ENCODE measurements at regions not wholly inside any gene's neighbourhood (a gene's known extent, or its start where the extent isn't known, plus 50 kb on each side); places are given as distances from the start of the nearest gene placed in this dataset.

DNA sequence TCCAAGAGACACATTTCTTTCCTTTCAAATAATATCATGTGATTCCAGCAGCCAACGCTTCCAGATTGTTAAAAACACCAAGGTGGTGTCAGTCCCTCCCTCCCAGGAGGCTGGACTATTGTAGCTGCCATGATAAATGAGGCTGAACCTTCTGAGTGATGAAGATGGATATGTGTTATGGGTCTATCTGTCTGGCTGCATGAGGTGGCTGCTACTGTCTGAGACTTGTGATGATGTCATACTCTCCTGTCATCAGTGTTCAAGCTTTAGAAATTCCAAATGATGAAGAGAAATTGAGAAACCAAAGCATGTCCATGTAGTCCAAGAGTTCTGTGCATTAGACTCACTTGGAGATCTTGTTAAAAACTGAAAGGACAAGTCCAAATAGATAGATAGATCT, 683.0 kb downstream of the NTRK3 start:
- Histone ChIP-seq H2AFZ (ENCODE audit: low read depth, low read length) (no peak overlapping the region), H3K27ac (ENCODE audit: low read length) (no peak overlapping the region), H3K4me2 (ENCODE audit: low read length) (no peak overlapping the region), H3F3A (ENCODE audit: insufficient read depth, low read length, poor library complexity, severe bottlenecking) (no peaks in the 10 kb centered on the region), H3K4me3 (ENCODE audit: low read length) (no peak overlapping the region), H4K20me1 (ENCODE audit: insufficient read depth) (no peaks in the 10 kb centered on the region), H3K36me3 (ENCODE audit: insufficient read depth, low read length) (no peaks in the 10 kb centered on the region), H3K9ac (ENCODE audit: low read length) (no peak overlapping the region), H3K79me2 (replicated peaks; ENCODE audit: insufficient read depth, low read length) (no peaks in the 10 kb centered on the region), H3K9me3 (ENCODE audit: low read length) (no peaks in the 10 kb centered on the region), H3K9me2 (ENCODE audit: insufficient read depth, low read length) (no peaks in the 10 kb centered on the region), H3K27me3 (ENCODE audit: insufficient read depth, low read depth, low read length) (no peaks in the 10 kb centered on the region)
- TF ChIP-seq EP300 (conservative IDR thresholded peaks at IDR 0.05; ENCODE audit: poor library complexity, severe bottlenecking), result no peak
- no peak for TF ChIP-seq TAF1 (IDR thresholded peaks at IDR 0.05; ENCODE audit: low read depth)
- no peak for TF ChIP-seq RAD21 (conservative IDR thresholded peaks at IDR 0.05)
- TF ChIP-seq POLR2AphosphoS5 (IDR thresholded peaks at IDR 0.05), result no peak
- TF ChIP-seq EZH2 (IDR thresholded peaks at IDR 0.05; ENCODE audit: borderline replicate concordance, insufficient read depth, low read length, poor library complexity, severe bottlenecking), result no peak
- no peak for TF ChIP-seq CTCF (IDR thresholded peaks at IDR 0.05; ENCODE audit: poor library complexity, severe bottlenecking)
- TF ChIP-seq MXI1 (conservative IDR thresholded peaks at IDR 0.05; ENCODE audit: poor library complexity, severe bottlenecking), result no peak
- no peak for TF ChIP-seq SMC3 (conservative IDR thresholded peaks at IDR 0.05; ENCODE audit: poor library complexity)
- TF ChIP-seq, protein P1, sequence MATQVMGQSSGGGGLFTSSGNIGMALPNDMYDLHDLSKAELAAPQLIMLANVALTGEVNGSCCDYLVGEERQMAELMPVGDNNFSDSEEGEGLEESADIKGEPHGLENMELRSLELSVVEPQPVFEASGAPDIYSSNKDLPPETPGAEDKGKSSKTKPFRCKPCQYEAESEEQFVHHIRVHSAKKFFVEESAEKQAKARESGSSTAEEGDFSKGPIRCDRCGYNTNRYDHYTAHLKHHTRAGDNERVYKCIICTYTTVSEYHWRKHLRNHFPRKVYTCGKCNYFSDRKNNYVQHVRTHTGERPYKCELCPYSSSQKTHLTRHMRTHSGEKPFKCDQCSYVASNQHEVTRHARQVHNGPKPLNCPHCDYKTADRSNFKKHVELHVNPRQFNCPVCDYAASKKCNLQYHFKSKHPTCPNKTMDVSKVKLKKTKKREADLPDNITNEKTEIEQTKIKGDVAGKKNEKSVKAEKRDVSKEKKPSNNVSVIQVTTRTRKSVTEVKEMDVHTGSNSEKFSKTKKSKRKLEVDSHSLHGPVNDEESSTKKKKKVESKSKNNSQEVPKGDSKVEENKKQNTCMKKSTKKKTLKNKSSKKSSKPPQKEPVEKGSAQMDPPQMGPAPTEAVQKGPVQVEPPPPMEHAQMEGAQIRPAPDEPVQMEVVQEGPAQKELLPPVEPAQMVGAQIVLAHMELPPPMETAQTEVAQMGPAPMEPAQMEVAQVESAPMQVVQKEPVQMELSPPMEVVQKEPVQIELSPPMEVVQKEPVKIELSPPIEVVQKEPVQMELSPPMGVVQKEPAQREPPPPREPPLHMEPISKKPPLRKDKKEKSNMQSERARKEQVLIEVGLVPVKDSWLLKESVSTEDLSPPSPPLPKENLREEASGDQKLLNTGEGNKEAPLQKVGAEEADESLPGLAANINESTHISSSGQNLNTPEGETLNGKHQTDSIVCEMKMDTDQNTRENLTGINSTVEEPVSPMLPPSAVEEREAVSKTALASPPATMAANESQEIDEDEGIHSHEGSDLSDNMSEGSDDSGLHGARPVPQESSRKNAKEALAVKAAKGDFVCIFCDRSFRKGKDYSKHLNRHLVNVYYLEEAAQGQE (IDR thresholded peaks at IDR 0.05; ENCODE audit: borderline replicate concordance), result no peak

DNA sequence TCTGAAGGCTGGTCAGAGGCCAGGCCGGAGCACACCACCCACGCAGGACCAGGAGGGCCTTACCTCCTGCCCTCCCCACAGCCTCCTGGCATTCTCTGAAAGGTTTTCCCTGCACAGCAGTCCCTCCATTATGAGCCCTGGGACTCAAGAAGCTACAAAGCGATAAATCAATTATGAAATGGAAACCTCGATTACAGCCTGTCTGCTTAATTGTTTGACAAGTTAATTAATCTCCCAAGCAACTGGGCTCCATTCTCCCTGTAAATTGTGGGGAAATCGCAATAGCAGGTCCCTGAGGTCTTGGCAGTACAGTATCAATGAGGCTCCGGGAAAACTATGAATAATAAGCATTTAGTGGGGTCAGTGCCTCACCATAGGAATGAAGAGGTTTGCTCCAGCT, 683.5 kb downstream of the NTRK3 start:
- no peaks in the 10 kb centered on the region for H3K9me3 ChIP-seq (ENCODE audit: low read length)
- H3K9ac ChIP-seq (ENCODE audit: low read length), result no peak overlapping the region
- H3K4me2 ChIP-seq (ENCODE audit: low read length), result no peak overlapping the region
- no peak overlapping the region for H2AFZ ChIP-seq (ENCODE audit: low read depth, low read length)
- no peaks in the 10 kb centered on the region for H3K9me2 ChIP-seq (ENCODE audit: insufficient read depth, low read length)
- H3K4me3 ChIP-seq (ENCODE audit: low read length), result peak overlapping the region; percentile 12
- H4K20me1 ChIP-seq (ENCODE audit: insufficient read depth), result no peaks in the 10 kb centered on the region
- H3K27me3 ChIP-seq (ENCODE audit: insufficient read depth, low read depth, low read length), result no peaks in the 10 kb centered on the region
- no peaks in the 10 kb centered on the region for H3F3A ChIP-seq (ENCODE audit: insufficient read depth, low read length, poor library complexity, severe bottlenecking)
- no peaks in the 10 kb centered on the region for H3K36me3 ChIP-seq (ENCODE audit: insufficient read depth, low read length)
- H3K27ac ChIP-seq (ENCODE audit: low read length), result no peak overlapping the region
- TF ChIP-seq EZH2 (IDR thresholded peaks at IDR 0.05; ENCODE audit: borderline replicate concordance, insufficient read depth, low read length, poor library complexity, severe bottlenecking), result no peak
- TF ChIP-seq SMC3 (conservative IDR thresholded peaks at IDR 0.05; ENCODE audit: poor library complexity), result no peak
- no peak for TF ChIP-seq TAF1 (IDR thresholded peaks at IDR 0.05; ENCODE audit: low read depth)
- no peak for TF ChIP-seq MXI1 (conservative IDR thresholded peaks at IDR 0.05; ENCODE audit: poor library complexity, severe bottlenecking)
- no peaks in the 10 kb centered on the region for H3K79me2 ChIP-seq (replicated peaks; ENCODE audit: insufficient read depth, low read length)

All from neural cell (in vitro differentiated cells).